ENCODE measurements at regions not wholly inside any gene's neighbourhood (a gene's known extent, or its start where the extent isn't known, plus 50 kb on each side); places are given as distances from the start of the nearest gene placed in this dataset.

DNA sequence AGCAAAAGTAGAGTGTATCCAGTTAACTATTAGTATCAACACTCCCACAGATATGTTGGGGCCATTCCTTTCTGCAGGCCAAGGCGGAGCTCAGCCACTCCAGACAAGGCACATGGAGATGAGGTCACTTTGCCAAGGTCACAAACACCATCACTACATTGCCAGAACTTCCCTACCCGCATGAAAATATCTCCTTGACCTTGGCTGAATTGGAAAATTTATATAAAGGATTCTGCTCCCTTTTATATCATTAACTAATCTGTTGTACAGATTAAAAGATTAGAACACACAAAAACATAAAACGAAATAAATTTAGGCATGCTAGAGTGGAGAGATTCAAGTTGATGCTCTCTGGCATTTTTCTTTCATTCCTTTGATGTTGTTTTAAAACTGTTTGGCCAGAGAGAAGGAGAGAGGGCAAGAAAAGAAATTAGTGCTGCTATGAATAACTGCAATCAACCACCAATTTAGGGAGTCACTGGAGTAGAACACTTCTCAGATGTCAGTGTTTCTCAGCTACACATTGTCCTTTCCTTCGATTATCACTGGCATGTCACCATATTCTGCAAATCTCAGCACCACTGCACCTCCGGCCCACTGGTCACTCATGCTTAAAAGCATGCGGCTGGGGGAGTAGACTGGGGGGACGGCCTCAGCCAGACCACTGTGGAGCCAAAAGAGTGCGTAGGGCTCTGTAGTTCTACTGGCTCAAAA lies 78.7 kb upstream of the ATP1B1 start (continued):
- TF ChIP-seq ZNF629 (CRISPR knock-in tag; conservative IDR thresholded peaks at IDR 0.05) = no peak
- no peak for TF ChIP-seq MEIS1 (CRISPR knock-in tag; IDR thresholded peaks at IDR 0.05; ENCODE audit: borderline replicate concordance)
- no peak for TF ChIP-seq HDAC6 (IDR thresholded peaks at IDR 0.05; ENCODE audit: low read depth, low read length)
- TF ChIP-seq, protein P1, sequence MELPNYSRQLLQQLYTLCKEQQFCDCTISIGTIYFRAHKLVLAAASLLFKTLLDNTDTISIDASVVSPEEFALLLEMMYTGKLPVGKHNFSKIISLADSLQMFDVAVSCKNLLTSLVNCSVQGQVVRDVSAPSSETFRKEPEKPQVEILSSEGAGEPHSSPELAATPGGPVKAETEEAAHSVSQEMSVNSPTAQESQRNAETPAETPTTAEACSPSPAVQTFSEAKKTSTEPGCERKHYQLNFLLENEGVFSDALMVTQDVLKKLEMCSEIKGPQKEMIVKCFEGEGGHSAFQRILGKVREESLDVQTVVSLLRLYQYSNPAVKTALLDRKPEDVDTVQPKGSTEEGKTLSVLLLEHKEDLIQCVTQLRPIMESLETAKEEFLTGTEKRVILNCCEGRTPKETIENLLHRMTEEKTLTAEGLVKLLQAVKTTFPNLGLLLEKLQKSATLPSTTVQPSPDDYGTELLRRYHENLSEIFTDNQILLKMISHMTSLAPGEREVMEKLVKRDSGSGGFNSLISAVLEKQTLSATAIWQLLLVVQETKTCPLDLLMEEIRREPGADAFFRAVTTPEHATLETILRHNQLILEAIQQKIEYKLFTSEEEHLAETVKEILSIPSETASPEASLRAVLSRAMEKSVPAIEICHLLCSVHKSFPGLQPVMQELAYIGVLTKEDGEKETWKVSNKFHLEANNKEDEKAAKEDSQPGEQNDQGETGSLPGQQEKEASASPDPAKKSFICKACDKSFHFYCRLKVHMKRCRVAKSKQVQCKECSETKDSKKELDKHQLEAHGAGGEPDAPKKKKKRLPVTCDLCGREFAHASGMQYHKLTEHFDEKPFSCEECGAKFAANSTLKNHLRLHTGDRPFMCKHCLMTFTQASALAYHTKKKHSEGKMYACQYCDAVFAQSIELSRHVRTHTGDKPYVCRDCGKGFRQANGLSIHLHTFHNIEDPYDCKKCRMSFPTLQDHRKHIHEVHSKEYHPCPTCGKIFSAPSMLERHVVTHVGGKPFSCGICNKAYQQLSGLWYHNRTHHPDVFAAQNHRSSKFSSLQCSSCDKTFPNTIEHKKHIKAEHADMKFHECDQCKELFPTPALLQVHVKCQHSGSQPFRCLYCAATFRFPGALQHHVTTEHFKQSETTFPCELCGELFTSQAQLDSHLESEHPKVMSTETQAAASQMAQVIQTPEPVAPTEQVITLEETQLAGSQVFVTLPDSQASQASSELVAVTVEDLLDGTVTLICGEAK (IDR thresholded peaks at IDR 0.05) = no peak
- TF ChIP-seq, protein P1 (CRISPR knock-in tag; IDR thresholded peaks at IDR 0.05) = no peak
